ENCODE measurements at regions not wholly inside any gene's neighbourhood (a gene's known extent, or its start where the extent isn't known, plus 50 kb on each side); places are given as distances from the start of the nearest gene placed in this dataset.

GRCh38 chr14:104254735-104255400 is 116.5 kb downstream of the KIF26A start:
- intact Hi-C loops (cut with DNase I; ENCODE audit: low total_unique reads) = no loop called here
- Histone ChIP-seq H3K4me1 (no peaks in the 10 kb centered on the region), H3K9me3 (no peaks in the 10 kb centered on the region), H3K36me3 (no peaks in the 10 kb centered on the region), H3K27ac (no peak overlapping the region), H3K4me3 (no peak overlapping the region), H3K27me3 (peaks cover 12 to 23% (median 13%) of the 10 kb centered on the region in 3 donors)
- DNase-seq (no peak), ATAC-seq (no peak)
- TF ChIP-seq CTCF (IDR thresholded peaks at IDR 0.05 in 4 of 5, conservative IDR thresholded peaks at IDR 0.05 in 1 of 5) (no peak), POLR2A (IDR thresholded peaks at IDR 0.05) (no peak)
- in situ Hi-C loops (cut with MboI; ENCODE audit: low sequenced_read_pairs in 4 of 4) = no loop called here

- intact Hi-C loops (cut with DNase I; ENCODE audit: low total_unique reads) (no loop called here), in situ Hi-C loops (cut with MboI; ENCODE audit: low sequenced_read_pairs in 4 of 4) (no loop called here)
- H3K27me3 ChIP-seq = peaks cover 12 to 23% (median 13%) of the 10 kb centered on the region in 3 donors
- DNase-seq = no peak
- ATAC-seq = no peak
- no peak overlapping the region for H3K27ac ChIP-seq
- no peaks in the 10 kb centered on the region for H3K36me3 ChIP-seq
- H3K4me1 ChIP-seq = no peaks in the 10 kb centered on the region
- no peaks in the 10 kb centered on the region for H3K9me3 ChIP-seq
- TF ChIP-seq POLR2A (IDR thresholded peaks at IDR 0.05) (no peak), CTCF (IDR thresholded peaks at IDR 0.05 in 4 of 5, conservative IDR thresholded peaks at IDR 0.05 in 1 of 5) (no peak)
- no peak overlapping the region for H3K4me3 ChIP-seq
Measured at GRCh38 chr14:104256025-104256424, 117.6 kb downstream of the KIF26A start.

- Histone ChIP-seq H3K27me3 (no peaks in the 10 kb centered on the region), H3K9me3 (no peaks in the 10 kb centered on the region), H3K36me3 (no peaks in the 10 kb centered on the region), H3K4me1 (no peaks in the 10 kb centered on the region), H3K27ac (no peak overlapping the region), H3K4me3 (no peak overlapping the region)
- DNase-seq (no peak), ATAC-seq (no peak)
- in situ Hi-C loops (cut with MboI; ENCODE audit: low sequenced_read_pairs in 4 of 4) = no loop called here
- intact Hi-C loops (cut with DNase I; ENCODE audit: low total_unique reads) = no loop called here
- TF ChIP-seq POLR2A (IDR thresholded peaks at IDR 0.05) = no peak
Measured at GRCh38 chr14:104262515-104263514, 124.4 kb downstream of the KIF26A start.

- H3K36me3 ChIP-seq = no peaks in the 10 kb centered on the region
- H3K4me3 ChIP-seq = no peak overlapping the region
- intact Hi-C loops (cut with DNase I; ENCODE audit: low total_unique reads) = no loop called here
- no peak for TF ChIP-seq CTCF (IDR thresholded peaks at IDR 0.05 in 4 of 5, conservative IDR thresholded peaks at IDR 0.05 in 1 of 5)
- TF ChIP-seq POLR2A (IDR thresholded peaks at IDR 0.05) = no peak
- no peaks in the 10 kb centered on the region for H3K9me3 ChIP-seq
- DNase-seq (no peak), ATAC-seq (no peak)
- in situ Hi-C loops (cut with MboI; ENCODE audit: low sequenced_read_pairs in 4 of 4) = no loop called here
- no peaks in the 10 kb centered on the region for H3K4me1 ChIP-seq
- H3K27ac ChIP-seq = no peak overlapping the region
- H3K27me3 ChIP-seq = no peaks in the 10 kb centered on the region
Measured at GRCh38 chr14:104263675-104264358, 125.4 kb downstream of the KIF26A start.
